ENCODE measurements at regions not wholly inside any gene's neighbourhood (a gene's known extent, or its start where the extent isn't known, plus 50 kb on each side); places are given as distances from the start of the nearest gene placed in this dataset.

GRCh38 chr1:101508913-101509312 is 272.1 kb downstream of the S1PR1 start:
- Histone ChIP-seq H3K56ac (replicated peaks; ENCODE audit: insufficient read length, low read depth, low read length) (no peak overlapping the region), H3K36me3 (ENCODE audit: control insufficient read depth in 2 of 4, insufficient read depth in 4 of 4, low read length in 3 of 4) (no peaks in the 10 kb centered on the region), H2BK15ac (ENCODE audit: low read length) (no peak overlapping the region), H2AK5ac (ENCODE audit: low read depth, low read length) (no peak overlapping the region), H2BK12ac (ENCODE audit: low read depth, low read length) (no peak overlapping the region), H3K18ac (ENCODE audit: extremely low read depth, low read length) (no peak overlapping the region), H3K79me1 (ENCODE audit: low read depth, low read length) (no peaks in the 10 kb centered on the region), H4K5ac (ENCODE audit: insufficient read length, low read depth, low read length) (no peak overlapping the region), H3K4me3 (ENCODE audit: extremely low read depth in 1 of 4, insufficient read depth in 2 of 4, low read depth in 3 of 4, low read length in 4 of 4) (no peak overlapping the region), H3K9me3 (ENCODE audit: insufficient read depth in 2 of 2, low read depth in 1 of 2, low read length in 1 of 2) (no peaks in the 10 kb centered on the region), H3K23ac (ENCODE audit: insufficient read length) (no peak overlapping the region), H4K91ac (replicated peaks; ENCODE audit: insufficient read length, low read length) (no peak overlapping the region), H2BK120ac (replicated peaks; ENCODE audit: low read depth, low read length) (no peak overlapping the region), H3K4me1 (replicated peaks in 1 of 4; ENCODE audit: control insufficient read depth in 3 of 4, insufficient read depth in 4 of 4, low read length in 3 of 4) (no peaks in the 10 kb centered on the region), H3K9ac (replicated peaks in 1 of 4; ENCODE audit: extremely low read depth in 1 of 4, low read depth in 3 of 4, low read length in 3 of 4) (no peak overlapping the region), H3K4me2 (ENCODE audit: insufficient read depth in 1 of 2, low read depth in 2 of 2, low read length in 2 of 2) (no peak overlapping the region), H3K4ac (replicated peaks; ENCODE audit: insufficient read length, low read depth, low read length) (no peak overlapping the region), H3K79me2 (ENCODE audit: control insufficient read depth in 1 of 2, insufficient read depth in 2 of 2, low read length in 2 of 2) (no peaks in the 10 kb centered on the region), H3K14ac (ENCODE audit: insufficient read length) (no peak overlapping the region), H2AFZ (ENCODE audit: low read length) (no peak overlapping the region), H4K8ac (ENCODE audit: extremely low read depth, insufficient read depth, low read length) (no peak overlapping the region), H3K27me3 (replicated peaks in 1 of 4; ENCODE audit: control insufficient read depth in 3 of 4, extremely low read depth in 1 of 4, insufficient read depth in 3 of 4, low read length in 3 of 4) (no peaks in the 10 kb centered on the region), H2BK20ac (ENCODE audit: low read length) (no peak overlapping the region), H3K27ac (ENCODE audit: low read depth, low read length) (no peak overlapping the region), H4K20me1 (replicated peaks in 1 of 2; ENCODE audit: control insufficient read depth in 1 of 2, insufficient read depth in 2 of 2, low read length in 2 of 2) (no peaks in the 10 kb centered on the region), H2BK5ac (ENCODE audit: low read depth, low read length) (no peak overlapping the region), H3K23me2 (ENCODE audit: low read depth, low read length) (0 out of 2 replicates have a peak, but pooled peaks cover 1% of the 10 kb centered on the region)
- WGBS, 2 experiments (ENCODE audit: extremely low coverage in 1 of 2, insufficient coverage in 1 of 2, insufficient read length in 1 of 2, insufficient replicate concordance in 2 of 2, low coverage in 1 of 2, low lambda C conversion rate in 2 of 2, missing lambda C conversion rate in 1 of 2), result 97% methylated on average over 2 of the region's 2 CpGs; no CpG with 5 or more reads in 1 of the 2 experiments
- ChIA-PET POLR2A (ENCODE audit: partially characterized antibody) (no interaction called here), CTCF (ENCODE audit: partially characterized antibody) (interaction anchor here (0.9 to 1.4 kb wide), 3 partner anchors 11 to 199 kb away, joined by 3 to 7 read pairs (median 3); no protein-coding TSS in a partner anchor)
- FAIRE-seq (no peak), DNase-seq (ENCODE audit: low read depth in 1 of 2, low spot score in 2 of 2) (no peak)
- no peak for TF ChIP-seq MAX (IDR thresholded peaks at IDR 0.05)
- no peak for TF ChIP-seq KDM1A (IDR thresholded peaks at IDR 0.05; ENCODE audit: borderline replicate concordance, low read length)
- no peak for TF ChIP-seq CTBP2 (IDR thresholded peaks at IDR 0.05; ENCODE audit: borderline replicate concordance, insufficient read depth, insufficient read length, low read length)
- no peak for TF ChIP-seq TCF12 (IDR thresholded peaks at IDR 0.05; ENCODE audit: low read depth, low read length)
- no peak for TF ChIP-seq KDM4A (IDR thresholded peaks at IDR 0.05; ENCODE audit: low read depth, low read length, severe bottlenecking)
- no peak for TF ChIP-seq JUN (IDR thresholded peaks at IDR 0.05; ENCODE audit: low read depth, low read length)
- TF ChIP-seq RAD21 (IDR thresholded peaks at IDR 0.05 in 1 of 2, conservative IDR thresholded peaks at IDR 0.05 in 1 of 2; ENCODE audit: low read depth in 2 of 2, low read length in 2 of 2), result no peak
- no peak for TF ChIP-seq NRF1 (IDR thresholded peaks at IDR 0.05; ENCODE audit: low read depth, low read length)
- no peak for TF ChIP-seq HDAC6 (IDR thresholded peaks at IDR 0.05; ENCODE audit: low read depth, low read length)
- TF ChIP-seq CHD2 (IDR thresholded peaks at IDR 0.05; ENCODE audit: low read length), result no peak
- TF ChIP-seq ASH2L (IDR thresholded peaks at IDR 0.05; ENCODE audit: low read length), result no peak
- TF ChIP-seq NANOG (IDR thresholded peaks at IDR 0.05; ENCODE audit: insufficient read depth, low read depth, low read length, poor library complexity, severe bottlenecking), result no peak
- TF ChIP-seq CHD1 (IDR thresholded peaks at IDR 0.05; ENCODE audit: low read depth, low read length), result no peak
- no peak for TF ChIP-seq SAP30 (IDR thresholded peaks at IDR 0.05; ENCODE audit: insufficient read depth, insufficient replicate concordance, low read length)
- no peak for TF ChIP-seq GTF2F1 (IDR thresholded peaks at IDR 0.05; ENCODE audit: borderline replicate concordance, low read depth, low read length)
